GM18951 (cell line): ENCODE measurements at regions not wholly inside any gene's neighbourhood (a gene's known extent, or its start where the extent isn't known, plus 50 kb on each side); places are given as distances from the start of the nearest gene placed in this dataset.

ENCODE experiments used
- POLR2A ChIP-seq: IDR thresholded peaks from 4 replicates; pipeline ENCODE4 v1.6.1; 2011; ENCODE audit warnings: mild to moderate bottlenecking; ENCODE audit not compliant: insufficient read length, insufficient read depth; ENCODE audit errors: extremely low read depth
- in situ Hi-C: fragments of 300-500 bp; cut with MboI; formaldehyde crosslinking; loops from one replicate; pipeline ENCODE4 v1.12.0; 2022; ENCODE audit warnings: low sequenced_read_pairs, mixed read lengths, inconsistent platforms; ENCODE audit not compliant: unreplicated experiment

GRCh38 chr11:81515566-81515965, 1218.1 kb downstream of the FAM181B start:
- in situ Hi-C loops: no loop called here
- no peak for TF ChIP-seq POLR2A

GRCh38 chr11:81497202-81497804, 1236.4 kb downstream of the FAM181B start:
- in situ Hi-C loops: no loop called here
- TF ChIP-seq POLR2A: no peak

GRCh38 chr11:81496601-81497000, 1237.1 kb downstream of the FAM181B start:
- in situ Hi-C loops: no loop called here

GRCh38 chr11:81495699-81496292, 1237.9 kb downstream of the FAM181B start:
- in situ Hi-C loops: no loop called here
- TF ChIP-seq POLR2A: no peak

More at GRCh38 chr11:81496601-81497000, 1237.1 kb downstream of the FAM181B start:
- no peak for TF ChIP-seq POLR2A

- in situ Hi-C loops: no loop called here
- TF ChIP-seq POLR2A: no peak
Measured at GRCh38 chr11:81494431-81494830, 1239.2 kb downstream of the FAM181B start.

GRCh38 chr11:81492923-81493445, 1240.7 kb downstream of the FAM181B start:
- in situ Hi-C loops: no loop called here
- TF ChIP-seq POLR2A: no peak

- in situ Hi-C loops: no loop called here
- TF ChIP-seq POLR2A: no peak
Measured at GRCh38 chr11:81487109-81487508, 1246.6 kb downstream of the FAM181B start.

- no peak for TF ChIP-seq POLR2A
Measured at GRCh38 chr11:81484196-81484595, 1249.5 kb downstream of the FAM181B start.

GRCh38 chr11:81477277-81477676, 1256.4 kb downstream of the FAM181B start:
- no peak for TF ChIP-seq POLR2A
- in situ Hi-C loops: no loop called here

More at GRCh38 chr11:81484196-81484595, 1249.5 kb downstream of the FAM181B start:
- in situ Hi-C loops: no loop called here

- in situ Hi-C loops: no loop called here
- TF ChIP-seq POLR2A: no peak
Measured at GRCh38 chr11:81476345-81476744, 1257.3 kb downstream of the FAM181B start.

- no peak for TF ChIP-seq POLR2A
- in situ Hi-C loops: no loop called here
Measured at GRCh38 chr11:81472646-81473045, 1261.0 kb downstream of the FAM181B start.

GRCh38 chr11:81470446-81470845, 1263.2 kb downstream of the FAM181B start:
- in situ Hi-C loops: no loop called here
- no peak for TF ChIP-seq POLR2A

- in situ Hi-C loops: no loop called here
- TF ChIP-seq POLR2A: no peak
Measured at GRCh38 chr11:81459766-81460306, 1273.8 kb downstream of the FAM181B start.

- no peak for TF ChIP-seq POLR2A
- in situ Hi-C loops: no loop called here
Measured at GRCh38 chr11:81449588-81450156, 1284.0 kb downstream of the FAM181B start.

- no peak for TF ChIP-seq POLR2A
- in situ Hi-C loops: no loop called here
Measured at GRCh38 chr11:81444297-81444696, 1289.4 kb downstream of the FAM181B start.
